ENCODE measurements at regions not wholly inside any gene's neighbourhood (a gene's known extent, or its start where the extent isn't known, plus 50 kb on each side); places are given as distances from the start of the nearest gene placed in this dataset.

DNA sequence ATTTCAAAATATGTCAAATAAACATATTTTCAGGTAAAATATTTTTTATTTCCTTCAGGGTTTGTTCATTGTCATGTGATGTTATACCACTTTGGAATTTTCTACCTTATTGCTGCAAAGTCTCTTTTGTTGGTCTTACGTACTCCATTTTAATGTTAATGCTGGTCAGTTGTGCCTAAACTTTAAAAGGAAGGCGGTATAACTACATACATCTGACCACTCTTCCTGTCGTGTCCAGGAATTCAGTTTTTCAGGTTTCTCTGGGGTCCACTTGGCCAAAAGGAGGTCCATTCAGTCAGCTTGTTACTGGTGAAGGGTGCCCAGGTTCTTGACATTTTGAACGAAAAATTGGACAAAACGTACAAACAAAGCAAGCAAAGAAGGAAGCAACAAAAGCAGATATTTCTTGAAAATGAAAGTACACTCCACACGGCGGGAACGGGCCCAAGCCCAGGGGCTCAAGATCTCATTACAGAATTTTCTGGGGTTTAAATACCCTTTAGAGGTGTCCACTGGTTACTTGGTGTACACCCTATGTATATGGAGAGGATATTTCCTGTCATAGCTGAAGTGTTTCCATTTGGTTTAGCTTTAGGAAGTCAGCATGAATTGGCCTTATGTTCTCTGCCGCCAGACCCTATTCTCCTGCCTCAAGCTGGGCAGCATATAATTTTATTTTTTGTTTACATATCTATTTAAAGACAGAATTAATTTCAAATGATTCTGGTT is 471.7 kb upstream of the CDH7 start:
- TF ChIP-seq, protein P1, sequence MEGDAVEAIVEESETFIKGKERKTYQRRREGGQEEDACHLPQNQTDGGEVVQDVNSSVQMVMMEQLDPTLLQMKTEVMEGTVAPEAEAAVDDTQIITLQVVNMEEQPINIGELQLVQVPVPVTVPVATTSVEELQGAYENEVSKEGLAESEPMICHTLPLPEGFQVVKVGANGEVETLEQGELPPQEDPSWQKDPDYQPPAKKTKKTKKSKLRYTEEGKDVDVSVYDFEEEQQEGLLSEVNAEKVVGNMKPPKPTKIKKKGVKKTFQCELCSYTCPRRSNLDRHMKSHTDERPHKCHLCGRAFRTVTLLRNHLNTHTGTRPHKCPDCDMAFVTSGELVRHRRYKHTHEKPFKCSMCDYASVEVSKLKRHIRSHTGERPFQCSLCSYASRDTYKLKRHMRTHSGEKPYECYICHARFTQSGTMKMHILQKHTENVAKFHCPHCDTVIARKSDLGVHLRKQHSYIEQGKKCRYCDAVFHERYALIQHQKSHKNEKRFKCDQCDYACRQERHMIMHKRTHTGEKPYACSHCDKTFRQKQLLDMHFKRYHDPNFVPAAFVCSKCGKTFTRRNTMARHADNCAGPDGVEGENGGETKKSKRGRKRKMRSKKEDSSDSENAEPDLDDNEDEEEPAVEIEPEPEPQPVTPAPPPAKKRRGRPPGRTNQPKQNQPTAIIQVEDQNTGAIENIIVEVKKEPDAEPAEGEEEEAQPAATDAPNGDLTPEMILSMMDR (IDR thresholded peaks at IDR 0.05; ENCODE audit: insufficient read depth, low read length, poor library complexity, severe bottlenecking), result no peak
- no peak for TF ChIP-seq EZH2phosphoT487 (conservative IDR thresholded peaks at IDR 0.05; ENCODE audit: low read length)

Data from SU-DHL-6 (cell line).